IPS DF 4.7 (cell line): ENCODE measurements at regions not wholly inside any gene's neighbourhood (a gene's known extent, or its start where the extent isn't known, plus 50 kb on each side); places are given as distances from the start of the nearest gene placed in this dataset.
"Not testable (repeated sequence)": the region's sequence is repeated elsewhere in the genome, so short reads cannot be mapped to it uniquely, and the experiment has no call there.

Experiments
- DNase-seq: peaks from one replicate; pipeline ENCODE4 v3.0.0-alpha.2; 2013; ENCODE audit warnings: low spot score; ENCODE audit errors: extremely low read depth

GRCh38 chr17:77802333-77802615, 156.2 kb upstream of the TNRC6C start:
- DNase-seq, result no peak

GRCh38 chr17:77802811-77803220, 155.7 kb upstream of the TNRC6C start:
- DNase-seq, result no peak

- no peak for DNase-seq
Observed at GRCh38 chr17:77803726-77804125, 154.8 kb upstream of the TNRC6C start.

GRCh38 chr17:77804796-77805426, 153.6 kb upstream of the TNRC6C start:
- no peak for DNase-seq

- not testable (repeated sequence) for DNase-seq
Observed at GRCh38 chr17:77805970-77806369, 152.5 kb upstream of the TNRC6C start.

- DNase-seq, result no peak
Observed at GRCh38 chr17:77807051-77807745, 151.3 kb upstream of the TNRC6C start.

- no peak for DNase-seq
Observed at GRCh38 chr17:77807746-77808441, 150.6 kb upstream of the TNRC6C start.

- DNase-seq, result no peak
Observed at GRCh38 chr17:77808686-77809425, 149.6 kb upstream of the TNRC6C start.

- no peak for DNase-seq
Observed at GRCh38 chr17:77809814-77810213, 148.7 kb upstream of the TNRC6C start.

GRCh38 chr17:77810536-77810935, 148.0 kb upstream of the TNRC6C start:
- no peak for DNase-seq

- DNase-seq, result no peak
Observed at GRCh38 chr17:77811521-77811920, 147.0 kb upstream of the TNRC6C start.

GRCh38 chr17:77814091-77814772, 144.3 kb upstream of the TNRC6C start:
- no peak for DNase-seq

GRCh38 chr17:77815127-77815905, 143.2 kb upstream of the TNRC6C start:
- no peak for DNase-seq

- DNase-seq, result no peak
Observed at GRCh38 chr17:77817953-77818352, 140.6 kb upstream of the TNRC6C start.

GRCh38 chr17:77819497-77819896, 139.0 kb upstream of the TNRC6C start:
- no peak for DNase-seq

- DNase-seq, result no peak
Observed at GRCh38 chr17:77821114-77821513, 137.4 kb upstream of the TNRC6C start.

- DNase-seq, result no peak
Observed at GRCh38 chr17:77822302-77823030, 136.0 kb upstream of the TNRC6C start.

- no peak for DNase-seq
Observed at GRCh38 chr17:77824102-77824779, 134.3 kb upstream of the TNRC6C start.

- no peak for DNase-seq
Observed at GRCh38 chr17:77824780-77825280, 133.7 kb upstream of the TNRC6C start.
